ENCODE measurements at regions not wholly inside any gene's neighbourhood (a gene's known extent, or its start where the extent isn't known, plus 50 kb on each side); places are given as distances from the start of the nearest gene placed in this dataset.

DNA sequence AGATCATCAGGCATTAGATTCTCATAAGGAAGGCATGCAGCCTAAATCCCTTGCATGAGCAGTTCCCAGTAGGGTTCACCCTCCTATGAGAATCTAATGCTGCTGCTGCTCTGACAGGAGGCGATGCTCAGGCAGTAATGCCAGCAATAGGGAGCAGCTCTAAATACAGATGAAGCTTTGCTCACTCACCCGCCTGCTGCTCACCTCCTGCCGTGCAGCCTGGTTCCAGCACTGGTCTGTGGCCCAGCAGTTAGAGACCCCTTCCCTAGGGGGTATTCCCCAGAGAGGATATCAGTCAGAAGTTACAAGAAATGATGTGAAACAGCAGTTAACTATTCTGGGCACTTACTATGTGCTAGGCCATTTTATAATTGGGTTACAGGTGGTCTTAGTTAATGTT, 226.0 kb downstream of the KCNJ3 start:
- Histone ChIP-seq H2AFZ (ENCODE audit: low read depth, low read length) (no peak overlapping the region), H4K20me1 (replicated peaks; ENCODE audit: control insufficient read depth, insufficient read depth, low read length) (no peaks in the 10 kb centered on the region), H3K4me3 (no peak overlapping the region), H3K27me3 (ENCODE audit: control insufficient read depth in 2 of 2, insufficient read depth in 2 of 2, low read length in 2 of 2) (no peaks in the 10 kb centered on the region), H3K9ac (ENCODE audit: insufficient read depth in 1 of 2, low read depth in 2 of 2, low read length in 2 of 2) (no peak overlapping the region), H3K79me2 (ENCODE audit: control insufficient read depth, insufficient read depth, low read length) (no peaks in the 10 kb centered on the region), H3K36me3 (ENCODE audit: control insufficient read depth, insufficient read depth, low read length) (no peaks in the 10 kb centered on the region), H3K4me2 (ENCODE audit: insufficient read depth, low read length) (no peak overlapping the region), H3K4me1 (replicated peaks in 1 of 2; ENCODE audit: control insufficient read depth in 2 of 2, insufficient read depth in 2 of 2, low read length in 2 of 2) (no peaks in the 10 kb centered on the region), H3K27ac (ENCODE audit: extremely low read depth, low read depth, low read length) (no peak overlapping the region), H3K9me3 (replicated peaks; ENCODE audit: control insufficient read depth, insufficient read depth, low read depth, low read length) (no peaks in the 10 kb centered on the region), H3K9me1 (ENCODE audit: control insufficient read depth, insufficient read depth, low read length) (no peaks in the 10 kb centered on the region)
- 0% methylated on average over 3 of the region's 3 CpGs for WGBS (ENCODE audit: insufficient coverage, low coverage, missing lambda C conversion rate)
- ChIA-PET POLR2A (no interaction called here), CTCF (ENCODE audit: low intra/inter-chr PET ratio) (no interaction called here)
- in situ Hi-C loops (cut with MboI) (no loop called here), intact Hi-C loops (cut with micrococcal nuclease) (no loop called here)
- no peak for ATAC-seq
- DNase-seq (ENCODE audit: extremely low read depth in 1 of 4, low spot score in 3 of 4): no peak
- no TSS peak for BruUV-seq (replicated peaks)
- FAIRE-seq: no peak
- no peak for TF ChIP-seq MXI1 (IDR thresholded peaks at IDR 0.05; ENCODE audit: low read depth, low read length)
- no peak for TF ChIP-seq NFATC3 (IDR thresholded peaks at IDR 0.05)
- no peak for TF ChIP-seq ESRRB (CRISPR knock-in tag; IDR thresholded peaks at IDR 0.05; ENCODE audit: borderline replicate concordance)
- TF ChIP-seq, protein P1, sequence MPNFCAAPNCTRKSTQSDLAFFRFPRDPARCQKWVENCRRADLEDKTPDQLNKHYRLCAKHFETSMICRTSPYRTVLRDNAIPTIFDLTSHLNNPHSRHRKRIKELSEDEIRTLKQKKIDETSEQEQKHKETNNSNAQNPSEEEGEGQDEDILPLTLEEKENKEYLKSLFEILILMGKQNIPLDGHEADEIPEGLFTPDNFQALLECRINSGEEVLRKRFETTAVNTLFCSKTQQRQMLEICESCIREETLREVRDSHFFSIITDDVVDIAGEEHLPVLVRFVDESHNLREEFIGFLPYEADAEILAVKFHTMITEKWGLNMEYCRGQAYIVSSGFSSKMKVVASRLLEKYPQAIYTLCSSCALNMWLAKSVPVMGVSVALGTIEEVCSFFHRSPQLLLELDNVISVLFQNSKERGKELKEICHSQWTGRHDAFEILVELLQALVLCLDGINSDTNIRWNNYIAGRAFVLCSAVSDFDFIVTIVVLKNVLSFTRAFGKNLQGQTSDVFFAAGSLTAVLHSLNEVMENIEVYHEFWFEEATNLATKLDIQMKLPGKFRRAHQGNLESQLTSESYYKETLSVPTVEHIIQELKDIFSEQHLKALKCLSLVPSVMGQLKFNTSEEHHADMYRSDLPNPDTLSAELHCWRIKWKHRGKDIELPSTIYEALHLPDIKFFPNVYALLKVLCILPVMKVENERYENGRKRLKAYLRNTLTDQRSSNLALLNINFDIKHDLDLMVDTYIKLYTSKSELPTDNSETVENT (CRISPR knock-in tag; IDR thresholded peaks at IDR 0.05): no peak
- TF ChIP-seq ZNF778 (CRISPR knock-in tag; IDR thresholded peaks at IDR 0.05): no peak
- no peak for TF ChIP-seq PHTF2 (CRISPR knock-in tag; IDR thresholded peaks at IDR 0.05)
- TF ChIP-seq ZNF140 (CRISPR knock-in tag; IDR thresholded peaks at IDR 0.05): no peak
- TF ChIP-seq KDM5B (IDR thresholded peaks at IDR 0.05; ENCODE audit: insufficient replicate concordance, low read depth, low read length): no peak
- no peak for TF ChIP-seq ESRRA (IDR thresholded peaks at IDR 0.05; ENCODE audit: borderline replicate concordance, low read depth)
- TF ChIP-seq, protein P2, sequence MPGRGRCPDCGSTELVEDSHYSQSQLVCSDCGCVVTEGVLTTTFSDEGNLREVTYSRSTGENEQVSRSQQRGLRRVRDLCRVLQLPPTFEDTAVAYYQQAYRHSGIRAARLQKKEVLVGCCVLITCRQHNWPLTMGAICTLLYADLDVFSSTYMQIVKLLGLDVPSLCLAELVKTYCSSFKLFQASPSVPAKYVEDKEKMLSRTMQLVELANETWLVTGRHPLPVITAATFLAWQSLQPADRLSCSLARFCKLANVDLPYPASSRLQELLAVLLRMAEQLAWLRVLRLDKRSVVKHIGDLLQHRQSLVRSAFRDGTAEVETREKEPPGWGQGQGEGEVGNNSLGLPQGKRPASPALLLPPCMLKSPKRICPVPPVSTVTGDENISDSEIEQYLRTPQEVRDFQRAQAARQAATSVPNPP (IDR thresholded peaks at IDR 0.05; ENCODE audit: borderline replicate concordance, insufficient read depth, insufficient read length): no peak
- TF ChIP-seq, protein P3, sequence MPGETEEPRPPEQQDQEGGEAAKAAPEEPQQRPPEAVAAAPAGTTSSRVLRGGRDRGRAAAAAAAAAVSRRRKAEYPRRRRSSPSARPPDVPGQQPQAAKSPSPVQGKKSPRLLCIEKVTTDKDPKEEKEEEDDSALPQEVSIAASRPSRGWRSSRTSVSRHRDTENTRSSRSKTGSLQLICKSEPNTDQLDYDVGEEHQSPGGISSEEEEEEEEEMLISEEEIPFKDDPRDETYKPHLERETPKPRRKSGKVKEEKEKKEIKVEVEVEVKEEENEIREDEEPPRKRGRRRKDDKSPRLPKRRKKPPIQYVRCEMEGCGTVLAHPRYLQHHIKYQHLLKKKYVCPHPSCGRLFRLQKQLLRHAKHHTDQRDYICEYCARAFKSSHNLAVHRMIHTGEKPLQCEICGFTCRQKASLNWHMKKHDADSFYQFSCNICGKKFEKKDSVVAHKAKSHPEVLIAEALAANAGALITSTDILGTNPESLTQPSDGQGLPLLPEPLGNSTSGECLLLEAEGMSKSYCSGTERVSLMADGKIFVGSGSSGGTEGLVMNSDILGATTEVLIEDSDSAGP (CRISPR knock-in tag; IDR thresholded peaks at IDR 0.05): no peak
- TF ChIP-seq ZNF717 (CRISPR knock-in tag; IDR thresholded peaks at IDR 0.05): no peak
- TF ChIP-seq CCAR2 (IDR thresholded peaks at IDR 0.05; ENCODE audit: low read depth, low read length): no peak
- TF ChIP-seq ELF2 (CRISPR knock-in tag; IDR thresholded peaks at IDR 0.05): no peak
- no peak for TF ChIP-seq BDP1 (IDR thresholded peaks at IDR 0.05; ENCODE audit: insufficient read depth, insufficient read length)
- TF ChIP-seq, protein P4, sequence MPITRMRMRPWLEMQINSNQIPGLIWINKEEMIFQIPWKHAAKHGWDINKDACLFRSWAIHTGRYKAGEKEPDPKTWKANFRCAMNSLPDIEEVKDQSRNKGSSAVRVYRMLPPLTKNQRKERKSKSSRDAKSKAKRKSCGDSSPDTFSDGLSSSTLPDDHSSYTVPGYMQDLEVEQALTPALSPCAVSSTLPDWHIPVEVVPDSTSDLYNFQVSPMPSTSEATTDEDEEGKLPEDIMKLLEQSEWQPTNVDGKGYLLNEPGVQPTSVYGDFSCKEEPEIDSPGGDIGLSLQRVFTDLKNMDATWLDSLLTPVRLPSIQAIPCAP (CRISPR knock-in tag; IDR thresholded peaks at IDR 0.05; ENCODE audit: borderline replicate concordance): no peak
- TF ChIP-seq, protein P5, sequence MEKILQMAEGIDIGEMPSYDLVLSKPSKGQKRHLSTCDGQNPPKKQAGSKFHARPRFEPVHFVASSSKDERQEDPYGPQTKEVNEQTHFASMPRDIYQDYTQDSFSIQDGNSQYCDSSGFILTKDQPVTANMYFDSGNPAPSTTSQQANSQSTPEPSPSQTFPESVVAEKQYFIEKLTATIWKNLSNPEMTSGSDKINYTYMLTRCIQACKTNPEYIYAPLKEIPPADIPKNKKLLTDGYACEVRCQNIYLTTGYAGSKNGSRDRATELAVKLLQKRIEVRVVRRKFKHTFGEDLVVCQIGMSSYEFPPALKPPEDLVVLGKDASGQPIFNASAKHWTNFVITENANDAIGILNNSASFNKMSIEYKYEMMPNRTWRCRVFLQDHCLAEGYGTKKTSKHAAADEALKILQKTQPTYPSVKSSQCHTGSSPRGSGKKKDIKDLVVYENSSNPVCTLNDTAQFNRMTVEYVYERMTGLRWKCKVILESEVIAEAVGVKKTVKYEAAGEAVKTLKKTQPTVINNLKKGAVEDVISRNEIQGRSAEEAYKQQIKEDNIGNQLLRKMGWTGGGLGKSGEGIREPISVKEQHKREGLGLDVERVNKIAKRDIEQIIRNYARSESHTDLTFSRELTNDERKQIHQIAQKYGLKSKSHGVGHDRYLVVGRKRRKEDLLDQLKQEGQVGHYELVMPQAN (IDR thresholded peaks at IDR 0.05; ENCODE audit: borderline replicate concordance): no peak

All from K562 (cell line).